Left ventricle myocardium superior (tissue), 1 donor: ENCODE measurements at regions not wholly inside any gene's neighbourhood (a gene's known extent, or its start where the extent isn't known, plus 50 kb on each side); places are given as distances from the start of the nearest gene placed in this dataset.
"Not testable (repeated sequence)": the region's sequence is repeated elsewhere in the genome, so short reads cannot be mapped to it uniquely, and the experiment has no call there.

Experiments
- ATAC-seq: fragments of 200-7000 bp; cut with Tn5 transposase; one replicate; pipeline ENCODE4 v1.9.1; 2020; ENCODE audit warnings: mild to moderate bottlenecking, moderate library complexity
- DNase-seq: peaks from one replicate; pipeline ENCODE4 v3.0.0-alpha.2; 2020
- intact Hi-C: fragments of 100-400 bp; cut with micrococcal nuclease; formaldehyde crosslinking; loops from one replicate; pipeline ENCODE4 v1.11.0; 2022
- donor health status: DM: no; HTN: yes; CAD: no; lungs with severe emphysema.

DNA sequence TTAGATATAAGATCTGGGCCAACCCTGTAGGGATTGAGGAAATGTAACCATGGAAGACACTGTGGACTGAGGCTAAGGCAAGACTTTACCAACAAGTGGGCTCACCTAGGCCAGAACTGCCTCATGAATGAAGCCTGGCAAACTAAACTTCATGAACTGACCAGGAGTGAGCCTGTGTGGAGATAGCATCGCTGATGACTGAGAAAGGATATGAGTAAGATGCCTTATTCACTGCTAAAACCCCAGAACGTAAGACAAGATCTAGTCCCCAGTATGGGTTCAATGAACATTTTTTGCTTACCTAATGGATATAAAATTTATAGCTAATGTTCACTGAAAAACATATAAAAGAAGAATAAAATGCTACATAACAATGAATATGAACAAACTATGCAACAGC lies 399.8 kb downstream of the SATB2 start:
- intact Hi-C loops: no loop called here
- ATAC-seq: no peak
- no peak for DNase-seq

DNA sequence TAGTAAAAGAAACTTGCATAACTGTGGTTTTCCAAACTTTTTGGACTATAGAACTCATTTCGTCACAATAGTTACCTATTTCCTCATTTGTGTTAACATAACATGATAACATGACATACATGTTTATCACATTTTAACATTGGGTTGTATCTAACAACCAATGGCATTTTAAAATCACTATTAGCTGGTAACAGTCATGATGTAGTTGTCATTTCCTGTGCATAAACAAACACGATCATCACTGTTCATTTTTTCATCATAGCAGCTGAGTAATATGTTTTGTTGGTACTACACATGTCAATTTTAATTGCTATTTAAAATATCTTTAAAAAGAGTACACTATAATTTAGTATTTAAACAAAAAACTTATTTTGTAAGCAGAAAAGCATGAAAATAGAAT lies 402.4 kb downstream of the SATB2 start:
- ATAC-seq: no peak
- no peak for DNase-seq

GRCh38 chr2:199042660-199043379 lies 414.9 kb downstream of the SATB2 start:
- ATAC-seq: no peak
- intact Hi-C loops: no loop called here
- DNase-seq: no peak

More for the DNA sequence above, 402.4 kb downstream of the SATB2 start:
- intact Hi-C loops: no loop called here

GRCh38 chr2:199040522-199040921 lies 417.2 kb downstream of the SATB2 start:
- intact Hi-C loops: no loop called here
- ATAC-seq (no peak), DNase-seq (no peak)

DNA sequence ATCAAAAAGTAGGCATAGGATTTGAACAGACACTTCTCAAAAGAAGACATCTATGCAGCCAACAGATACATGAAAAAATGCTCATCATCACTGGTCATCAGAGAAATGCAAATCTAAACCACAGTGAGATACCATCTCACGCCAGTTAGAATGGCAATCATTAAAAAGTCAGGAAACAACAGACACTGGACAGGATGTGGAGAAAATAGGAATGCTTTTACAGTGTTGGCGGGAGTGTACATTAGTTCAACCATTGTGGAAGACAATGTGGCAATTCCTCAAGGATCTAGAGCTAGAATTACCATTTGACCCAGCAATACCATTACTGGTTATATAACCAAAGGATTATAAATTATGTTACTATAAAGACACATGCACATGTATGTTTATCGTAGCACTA lies 424.0 kb downstream of the SATB2 start:
- DNase-seq, intact Hi-C loops, ATAC-seq: not testable (repeated sequence)

DNA sequence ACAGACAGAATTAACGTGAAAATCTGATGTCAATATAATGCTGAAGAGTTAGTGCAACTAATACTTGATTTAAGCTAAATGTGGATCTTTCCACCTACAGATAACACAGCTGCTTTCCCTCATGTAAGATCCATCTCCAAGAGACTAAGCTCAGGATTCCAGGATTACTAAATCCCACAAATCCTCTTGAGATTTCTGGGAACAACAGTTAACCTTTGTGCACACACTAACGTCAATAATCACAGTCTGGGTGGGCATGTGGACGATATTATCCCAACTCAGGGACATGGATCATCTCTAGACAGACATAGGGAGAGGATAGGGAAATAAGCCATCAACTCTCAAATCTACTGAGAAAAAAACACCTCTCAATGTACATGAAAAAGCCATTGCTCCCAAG lies 432.6 kb downstream of the SATB2 start:
- DNase-seq: no peak

DNA sequence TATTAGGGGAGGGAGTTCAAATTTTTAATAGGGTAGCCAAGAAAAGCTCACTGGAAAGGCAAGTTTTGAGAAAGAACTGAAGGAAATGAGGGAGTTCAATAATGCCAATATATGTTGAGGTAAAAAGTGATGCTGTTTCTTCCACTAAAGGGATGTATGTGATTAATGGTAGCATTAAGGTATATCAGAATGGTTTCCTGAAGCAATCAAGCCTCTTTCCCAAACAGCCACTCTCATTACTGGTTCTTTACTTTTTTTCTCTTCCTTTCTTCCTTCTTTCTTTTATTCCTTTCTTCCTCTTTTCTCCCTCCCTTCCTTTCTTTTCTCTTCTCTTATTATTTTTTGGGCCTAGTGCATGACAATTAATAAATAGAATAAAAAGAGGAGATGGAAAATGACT lies 433.5 kb downstream of the SATB2 start:
- no peak for DNase-seq
- intact Hi-C loops: no loop called here
- ATAC-seq: no peak

More for the DNA sequence above, 432.6 kb downstream of the SATB2 start:
- intact Hi-C loops: no loop called here
- ATAC-seq: no peak

DNA sequence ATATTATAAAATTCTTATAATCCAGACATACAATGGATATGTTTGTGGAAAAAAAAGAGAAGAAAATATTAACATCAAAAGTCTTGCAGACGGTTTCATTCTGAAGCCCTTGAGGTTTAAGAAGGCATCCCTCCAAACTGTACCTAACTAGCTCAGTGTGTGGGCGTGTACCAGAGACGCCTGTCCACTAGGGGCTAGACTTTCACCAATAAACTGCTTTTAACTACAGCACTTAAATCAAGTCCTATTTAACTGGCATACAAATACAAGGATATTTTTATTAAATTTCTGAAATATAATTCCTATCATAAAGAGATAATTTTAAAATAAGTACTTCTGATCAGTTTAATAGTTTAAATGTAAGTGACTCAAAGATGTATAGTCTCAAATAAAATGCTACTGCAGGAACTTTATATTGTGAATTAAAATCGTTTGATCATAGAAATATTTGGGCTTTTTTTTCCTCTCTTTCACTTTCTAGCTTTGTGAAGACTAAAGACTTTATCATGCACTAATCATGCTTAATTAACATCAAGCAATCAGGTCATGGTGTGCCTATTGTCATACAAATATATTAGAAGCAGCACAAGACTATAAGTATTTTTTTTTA lies 437.7 kb downstream of the SATB2 start:
- intact Hi-C loops: no loop called here
- ATAC-seq (no peak), DNase-seq (no peak)

DNA sequence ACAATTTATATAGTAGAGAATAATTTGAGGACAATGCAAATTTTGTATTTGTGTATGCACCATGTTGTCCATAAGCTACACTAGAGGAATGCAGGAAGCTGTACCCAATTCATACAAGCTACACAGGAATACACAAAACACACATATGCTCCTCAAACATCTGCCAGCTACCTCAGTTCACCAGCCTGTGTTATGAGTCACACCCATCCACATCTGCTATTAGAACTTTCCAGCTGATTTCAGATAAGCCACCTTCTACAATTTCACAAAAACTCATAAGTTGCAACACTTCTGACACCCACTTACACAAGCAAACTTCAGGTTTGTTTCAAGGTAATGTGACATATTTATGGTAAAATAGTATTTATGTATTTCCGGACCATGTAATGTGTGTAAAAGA lies 438.9 kb downstream of the SATB2 start:
- DNase-seq (no peak), ATAC-seq (no peak)
- intact Hi-C loops: no loop called here

- ATAC-seq (no peak), DNase-seq (no peak)
- intact Hi-C loops: no loop called here
Observed at GRCh38 chr2:199015072-199015471, 442.7 kb downstream of the SATB2 start.

DNA sequence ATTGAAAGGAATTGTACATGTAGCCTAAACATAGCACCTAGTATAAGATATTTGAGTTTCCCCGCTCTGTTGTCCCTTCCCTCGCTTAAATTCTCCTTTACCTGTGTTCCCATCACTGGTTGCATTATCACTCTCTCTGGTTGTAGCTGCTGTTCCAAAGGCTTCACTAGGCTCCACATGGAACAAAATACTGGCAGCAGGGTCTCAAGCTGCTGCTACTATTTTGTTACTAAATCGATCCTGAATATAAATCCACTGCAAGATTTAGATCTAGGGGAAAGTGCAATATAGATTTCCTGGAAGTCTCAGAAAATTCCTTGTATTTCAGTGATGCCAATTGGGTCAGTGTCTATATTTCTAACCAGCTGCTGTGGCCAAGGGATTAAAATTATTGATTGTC lies 443.5 kb downstream of the SATB2 start:
- no peak for DNase-seq
- intact Hi-C loops: no loop called here
- no peak for ATAC-seq

- intact Hi-C loops: no loop called here
- ATAC-seq (no peak), DNase-seq (no peak)
Observed at GRCh38 chr2:199011908-199012307, 445.8 kb downstream of the SATB2 start.

- intact Hi-C loops: no loop called here
- ATAC-seq (no peak), DNase-seq (no peak)
Observed at GRCh38 chr2:198994678-198995077, 463.1 kb downstream of the SATB2 start.

DNA sequence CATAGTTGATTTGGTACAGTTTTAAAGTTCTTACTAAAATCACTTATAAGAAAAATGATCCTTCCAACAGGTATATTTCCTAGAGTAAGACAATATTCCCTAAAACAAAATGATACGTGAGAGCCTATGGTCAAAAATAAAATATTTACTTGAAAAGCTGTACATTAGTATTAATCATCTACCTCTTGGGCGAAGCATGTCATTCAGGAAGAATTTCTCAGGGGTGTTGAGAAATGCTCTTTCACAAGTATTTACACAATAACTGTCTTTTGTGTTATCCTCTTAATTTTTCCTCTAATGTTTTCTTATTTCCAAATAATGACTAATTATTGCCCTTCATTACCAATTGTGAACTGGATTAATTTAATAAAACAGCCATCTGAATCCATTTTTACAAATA lies 466.3 kb downstream of the SATB2 start:
- ATAC-seq (no peak), DNase-seq (no peak)
- intact Hi-C loops: no loop called here

DNA sequence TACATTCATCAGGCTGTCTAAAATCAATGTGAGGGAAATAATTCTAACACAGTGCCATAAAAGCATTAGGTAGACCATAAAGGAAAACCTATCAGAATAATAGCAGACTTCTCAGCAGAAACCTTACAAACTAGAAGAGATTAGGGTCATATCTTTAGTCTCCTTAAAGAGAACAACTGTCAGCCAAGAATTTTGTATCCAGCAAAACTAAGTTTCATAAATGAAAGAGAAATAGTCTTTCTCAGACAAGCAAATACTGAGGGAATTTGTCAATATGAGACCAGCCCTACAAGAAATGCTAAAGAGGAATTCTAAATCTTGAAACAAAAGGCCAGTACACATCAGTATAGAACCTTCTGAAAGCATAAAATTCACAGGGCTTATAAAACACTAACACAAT lies 482.0 kb downstream of the SATB2 start:
- ATAC-seq (no peak), DNase-seq (no peak)
- intact Hi-C loops: no loop called here

DNA sequence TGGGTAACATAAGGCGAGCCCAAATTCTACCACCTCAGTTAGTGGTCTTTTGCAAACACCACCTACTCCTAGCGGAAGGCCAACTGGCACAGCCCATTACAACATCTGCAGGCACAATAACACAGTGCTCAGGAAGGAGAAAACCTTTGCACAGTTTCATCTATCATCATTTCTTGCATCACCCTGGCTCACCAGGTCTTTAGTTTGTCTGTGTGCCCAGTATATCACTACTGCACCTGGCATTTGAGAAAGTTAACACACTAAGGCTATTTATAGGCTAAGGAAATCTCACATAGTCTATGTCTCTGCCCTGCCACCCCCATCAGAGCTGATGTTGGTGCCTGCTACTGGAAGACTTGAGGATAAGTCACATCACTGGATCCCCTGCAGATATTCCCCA lies 484.0 kb downstream of the SATB2 start:
- ATAC-seq (no peak), DNase-seq (no peak)
- intact Hi-C loops: no loop called here

- intact Hi-C loops: no loop called here
- ATAC-seq (no peak), DNase-seq (no peak)
Observed at GRCh38 chr2:198973181-198973580, 484.6 kb downstream of the SATB2 start.

GRCh38 chr2:198968545-198968944 lies 489.2 kb downstream of the SATB2 start:
- intact Hi-C loops: no loop called here
- ATAC-seq: no peak
- DNase-seq: no peak

DNA sequence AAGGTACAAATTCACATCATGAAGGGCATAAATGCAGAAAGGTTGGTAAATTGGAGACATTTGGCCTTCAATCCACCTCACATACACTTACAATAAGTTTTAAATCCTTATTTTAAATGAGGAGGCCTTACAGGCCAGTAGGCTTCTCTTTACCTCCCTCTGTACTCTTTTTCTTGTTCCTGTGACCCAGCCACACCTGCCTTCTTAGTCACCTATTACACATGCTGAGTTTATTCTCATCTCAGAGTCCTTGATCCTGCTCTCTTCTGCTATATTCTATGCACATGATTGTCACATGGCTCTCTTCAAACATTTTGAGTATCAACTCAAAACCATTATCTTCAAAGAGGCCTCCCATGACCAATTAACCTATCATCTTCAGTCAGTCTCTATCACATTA lies 491.5 kb downstream of the SATB2 start:
- intact Hi-C loops: no loop called here
- no peak for ATAC-seq

GRCh38 chr2:198961547-198961946 lies 496.2 kb downstream of the SATB2 start:
- ATAC-seq: no peak
- intact Hi-C loops: no loop called here
- no peak for DNase-seq

More for the DNA sequence above, 491.5 kb downstream of the SATB2 start:
- no peak for DNase-seq

DNA sequence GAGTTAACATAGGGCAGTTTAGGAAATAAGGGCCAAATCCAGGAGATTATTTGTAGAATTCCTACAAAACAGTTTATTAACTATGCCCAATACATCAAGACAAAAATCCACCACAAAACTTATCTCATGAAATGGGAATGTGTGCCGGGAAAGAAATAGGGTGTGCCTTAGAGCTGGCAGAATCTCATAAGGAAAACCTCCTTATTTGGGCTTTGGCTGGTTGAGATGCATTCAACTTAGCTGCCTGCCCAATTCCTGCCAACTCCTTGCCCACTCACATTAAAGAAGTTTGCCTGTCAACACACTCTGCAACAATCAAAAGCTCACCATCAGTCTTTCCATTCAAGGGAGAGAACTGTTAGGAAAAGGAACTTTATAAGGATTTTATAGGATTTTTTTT lies 500.6 kb downstream of the SATB2 start:
- intact Hi-C loops: no loop called here
- no peak for DNase-seq
- ATAC-seq: no peak
